Testis (tissue), 2 donors: ENCODE measurements at regions not wholly inside any gene's neighbourhood (a gene's known extent, or its start where the extent isn't known, plus 50 kb on each side); places are given as distances from the start of the nearest gene placed in this dataset.

Experiments
- DNase-seq: peaks from one replicate; pipeline ENCODE4 v3.0.0-alpha.2; 2019
- H3K27ac ChIP-seq, 2 donors: fragments of 200-600 bp; sonication (generic); one replicate each; pipeline ENCODE4 v1.5.1; 2019
- H3K27me3 ChIP-seq: fragments of 200-600 bp; sonication (generic); one replicate; pipeline ENCODE4 v1.5.1; 2019
- H3K36me3 ChIP-seq: fragments of 200-600 bp; sonication (generic); one replicate; pipeline ENCODE4 v1.5.1; 2017; ENCODE audit warnings: low read depth; ENCODE audit errors: missing control alignments
- H3K4me1 ChIP-seq: fragments of 200-600 bp; sonication (generic); one replicate; pipeline ENCODE4 v1.5.1; 2019
- H3K4me3 ChIP-seq, 2 donors: fragments of 200-600 bp; sonication (generic); one replicate each; pipeline ENCODE4 v1.5.1; 2017 to 2019
- H3K9me3 ChIP-seq: fragments of 200-600 bp; sonication (generic); one replicate; pipeline ENCODE4 v1.5.1; 2017
- CTCF ChIP-seq, 3 experiments: fragments of 450-650 bp in 2 of 3; fragments of 200-600 bp in 1 of 3; sonication (generic) in 1 of 3; IDR thresholded peaks; one replicate each; pipeline ENCODE4 v1.5.1; 2016 to 2019; ENCODE audit warnings: antibody characterized with exemption in 3 of 3, mild to moderate bottlenecking in 2 of 3, moderate library complexity in 1 of 3
- POLR2A ChIP-seq: fragments of 450-650 bp; IDR thresholded peaks from one replicate; pipeline ENCODE4 v1.6.1; 2017; ENCODE audit warnings: antibody characterized with exemption, mild to moderate bottlenecking, moderate library complexity
- WGBS, 2 donors: methylation state at CpG; one replicate each; pipeline ENCODE4 v1.1.5; 2018; 5-methylcytosine and 5-hydroxymethylcytosine counted together
- intact Hi-C: fragments of 100-400 bp; cut with DNase I; formaldehyde crosslinking; loops from one replicate; pipeline ENCODE4 v1.15.1; 2023; ENCODE audit warnings: low total_unique reads

GRCh38 chr4:30396772-30397475 is 323.2 kb upstream of the PCDH7 start:
- Histone ChIP-seq H3K9me3 (no peaks in the 10 kb centered on the region), H3K4me3 (no peak overlapping the region), H3K4me1 (no peaks in the 10 kb centered on the region), H3K36me3 (no peaks in the 10 kb centered on the region), H3K27me3 (no peaks in the 10 kb centered on the region), H3K27ac (no peak overlapping the region)
- intact Hi-C loops = no loop called here
- DNase-seq = no peak
- 52 to 73% methylated on average over 2 of the region's 2 CpGs for WGBS, 2 donors
- TF ChIP-seq POLR2A (no peak), CTCF (IDR thresholded peaks at IDR 0.05) (no peak)

GRCh38 chr4:30399476-30399875 is 320.7 kb upstream of the PCDH7 start:
- no peaks in the 10 kb centered on the region for H3K36me3 ChIP-seq
- no peak for DNase-seq
- WGBS, 2 donors = 64 to 90% methylated on average over 1 of the region's 1 CpG
- intact Hi-C loops = no loop called here
- no peaks in the 10 kb centered on the region for H3K9me3 ChIP-seq
- H3K27me3 ChIP-seq = no peaks in the 10 kb centered on the region
- no peak overlapping the region for H3K4me3 ChIP-seq
- no peak overlapping the region for H3K27ac ChIP-seq
- TF ChIP-seq POLR2A = no peak
- TF ChIP-seq CTCF (IDR thresholded peaks at IDR 0.05) = no peak
- no peaks in the 10 kb centered on the region for H3K4me1 ChIP-seq

GRCh38 chr4:30402276-30402675 is 317.9 kb upstream of the PCDH7 start:
- Histone ChIP-seq H3K4me3 (no peak overlapping the region), H3K9me3 (no peaks in the 10 kb centered on the region), H3K36me3 (no peaks in the 10 kb centered on the region), H3K4me1 (no peaks in the 10 kb centered on the region), H3K27me3 (no peaks in the 10 kb centered on the region), H3K27ac (no peak overlapping the region)
- intact Hi-C loops = no loop called here
- TF ChIP-seq POLR2A = no peak
- no peak for TF ChIP-seq CTCF (IDR thresholded peaks at IDR 0.05)
- WGBS, 2 donors = 86 to 88% methylated on average over 2 of the region's 2 CpGs
- no peak for DNase-seq

GRCh38 chr4:30413915-30414314 is 306.3 kb upstream of the PCDH7 start:
- intact Hi-C loops = no loop called here
- no peak for TF ChIP-seq POLR2A
- no peak for TF ChIP-seq CTCF (IDR thresholded peaks at IDR 0.05)
- Histone ChIP-seq H3K27ac (no peak overlapping the region), H3K36me3 (no peaks in the 10 kb centered on the region), H3K4me3 (no peak overlapping the region), H3K9me3 (no peaks in the 10 kb centered on the region), H3K4me1 (no peaks in the 10 kb centered on the region), H3K27me3 (no peaks in the 10 kb centered on the region)
- DNase-seq = no peak

- DNase-seq = no peak
- Histone ChIP-seq H3K27me3 (no peaks in the 10 kb centered on the region), H3K27ac (no peak overlapping the region), H3K4me1 (no peaks in the 10 kb centered on the region), H3K9me3 (no peaks in the 10 kb centered on the region), H3K4me3 (no peak overlapping the region), H3K36me3 (no peaks in the 10 kb centered on the region)
- TF ChIP-seq CTCF (IDR thresholded peaks at IDR 0.05) = no peak
- no peak for TF ChIP-seq POLR2A
- intact Hi-C loops = no loop called here
- 63 to 66% methylated on average over 3 of the region's 3 CpGs for WGBS, 2 donors
These were observed 303.6 kb upstream of the PCDH7 start for GRCh38 chr4:30416547-30416946.
